Tibial artery (tissue), 4 donors: ENCODE measurements at regions not wholly inside any gene's neighbourhood (a gene's known extent, or its start where the extent isn't known, plus 50 kb on each side); places are given as distances from the start of the nearest gene placed in this dataset.

Source experiments
- DNase-seq, 2 donors: peaks; one replicate each; pipeline ENCODE4 v3.0.0-alpha.2; 2019
- H3K27ac ChIP-seq, 2 donors: fragments of 200-600 bp; sonication (generic) in 1 of 2; 1 replicate in 1 of 2; 2 replicates in 1 of 2; pipeline ENCODE4 v1.5.1; 2018 to 2019; ENCODE audit warnings: mild to moderate bottlenecking in 1 of 2
- H3K27me3 ChIP-seq, 2 donors: fragments of 200-600 bp; sonication (generic) in 1 of 2; one replicate each; pipeline versions ENCODE4 v1.5.1 to v1.6.0; 2016 to 2019
- H3K36me3 ChIP-seq, 3 donors: fragments of 200-600 bp; sonication (generic) in 2 of 3; one replicate each; pipeline ENCODE4 v1.5.1; 2016 to 2019; ENCODE audit warnings: mild to moderate bottlenecking in 2 of 3
- H3K4me1 ChIP-seq, 4 donors: fragments of 200-600 bp; sonication (generic) in 2 of 4; 1 replicate in 3 of 4; 2 replicates in 1 of 4; pipeline ENCODE4 v1.5.1; 2016 to 2019
- H3K4me3 ChIP-seq, 2 donors: fragments of 200-600 bp; sonication (generic) in 1 of 2; 1 replicate in 1 of 2; 2 replicates in 1 of 2; pipeline ENCODE4 v1.5.1; 2018 to 2019; ENCODE audit warnings: mild to moderate bottlenecking in 2 of 2
- H3K9me3 ChIP-seq, 3 donors: fragments of 200-600 bp; sonication (generic) in 1 of 3; one replicate each; pipeline ENCODE4 v1.5.1; 2016 to 2019
- CTCF ChIP-seq, 2 experiments: fragments of 200-600 bp in 1 of 2; fragments of 450-650 bp in 1 of 2; IDR thresholded peaks; one replicate each; pipeline ENCODE4 v1.5.1; 2017 to 2019; ENCODE audit warnings: antibody characterized with exemption in 2 of 2, mild to moderate bottlenecking in 1 of 2, moderate library complexity in 1 of 2
- intact Hi-C: fragments of 100-400 bp; cut with DNase I; formaldehyde crosslinking; loops from one replicate; pipeline ENCODE4 v1.15.0; 2023; ENCODE audit warnings: low total_unique reads

- H3K4me1 ChIP-seq = no peaks in the 10 kb centered on the region
- H3K27me3 ChIP-seq = no peaks in the 10 kb centered on the region
- no peaks in the 10 kb centered on the region for H3K9me3 ChIP-seq
- no peaks in the 10 kb centered on the region for H3K36me3 ChIP-seq
- no peak overlapping the region for H3K27ac ChIP-seq
- no peak for DNase-seq
- intact Hi-C loops = no loop called here
- no peak for TF ChIP-seq CTCF (IDR thresholded peaks at IDR 0.05)
- no peak overlapping the region for H3K4me3 ChIP-seq
Measured at GRCh38 chr2:167415068-167415467, 526.8 kb downstream of the XIRP2 start.

- H3K4me3 ChIP-seq = no peak overlapping the region
- DNase-seq = no peak
- no peak overlapping the region for H3K27ac ChIP-seq
- no peaks in the 10 kb centered on the region for H3K36me3 ChIP-seq
- no peaks in the 10 kb centered on the region for H3K9me3 ChIP-seq
- intact Hi-C loops = no loop called here
- H3K4me1 ChIP-seq = no peaks in the 10 kb centered on the region
- no peaks in the 10 kb centered on the region for H3K27me3 ChIP-seq
- no peak for TF ChIP-seq CTCF (IDR thresholded peaks at IDR 0.05)
Measured at GRCh38 chr2:167411367-167411766, 523.1 kb downstream of the XIRP2 start.

- TF ChIP-seq CTCF (IDR thresholded peaks at IDR 0.05) = no peak
- peaks cover 0 to 8% (median 0%) of the 10 kb centered on the region in 3 donors for H3K9me3 ChIP-seq
- intact Hi-C loops = no loop called here
- H3K4me1 ChIP-seq = no peaks in the 10 kb centered on the region
- H3K27ac ChIP-seq = no peak overlapping the region
- no peak overlapping the region for H3K4me3 ChIP-seq
- no peaks in the 10 kb centered on the region for H3K36me3 ChIP-seq
- H3K27me3 ChIP-seq = no peaks in the 10 kb centered on the region
- DNase-seq = no peak
Measured at GRCh38 chr2:167406558-167406957, 518.3 kb downstream of the XIRP2 start.

- Histone ChIP-seq H3K36me3 (no peaks in the 10 kb centered on the region), H3K9me3 (peaks cover 0 to 8% (median 0%) of the 10 kb centered on the region in 3 donors), H3K27ac (no peak overlapping the region), H3K27me3 (no peaks in the 10 kb centered on the region), H3K4me1 (no peaks in the 10 kb centered on the region), H3K4me3 (no peak overlapping the region)
- intact Hi-C loops = no loop called here
- TF ChIP-seq CTCF (IDR thresholded peaks at IDR 0.05) = no peak
- DNase-seq = no peak
Measured at GRCh38 chr2:167404627-167405284, 516.5 kb downstream of the XIRP2 start.

- no peaks in the 10 kb centered on the region for H3K4me1 ChIP-seq
- peaks cover 0 to 8% (median 0%) of the 10 kb centered on the region in 3 donors for H3K9me3 ChIP-seq
- H3K4me3 ChIP-seq = no peak overlapping the region
- H3K27me3 ChIP-seq = no peaks in the 10 kb centered on the region
- H3K27ac ChIP-seq = no peak overlapping the region
- H3K36me3 ChIP-seq = no peaks in the 10 kb centered on the region
- no peak for DNase-seq
- no peak for TF ChIP-seq CTCF (IDR thresholded peaks at IDR 0.05)
- intact Hi-C loops = no loop called here
Measured at GRCh38 chr2:167401309-167401708, 513.0 kb downstream of the XIRP2 start.

- no peak for DNase-seq
- Histone ChIP-seq H3K36me3 (no peaks in the 10 kb centered on the region), H3K4me3 (no peak overlapping the region), H3K27ac (no peak overlapping the region), H3K9me3 (peaks cover 0 to 8% (median 0%) of the 10 kb centered on the region in 3 donors), H3K27me3 (no peaks in the 10 kb centered on the region), H3K4me1 (no peaks in the 10 kb centered on the region)
- intact Hi-C loops = no loop called here
- TF ChIP-seq CTCF (IDR thresholded peaks at IDR 0.05) = no peak
Measured at GRCh38 chr2:167400546-167400945, 512.3 kb downstream of the XIRP2 start.
